ENCODE measurements at regions not wholly inside any gene's neighbourhood (a gene's known extent, or its start where the extent isn't known, plus 50 kb on each side); places are given as distances from the start of the nearest gene placed in this dataset.
A peak's percentile ranks its signal among the peaks of the same experiment; 100 is the strongest.

GRCh38 chr9:93809204-93809940 is 145.8 kb downstream of the BARX1 start:
- Histone ChIP-seq H3K4me3 (no peak overlapping the region), H3K9me3 (replicated peaks; ENCODE audit: control insufficient read depth, insufficient read depth, low read depth, low read length) (no peaks in the 10 kb centered on the region), H3K27ac (ENCODE audit: extremely low read depth, low read depth, low read length) (peak overlapping the region; percentile 30), H3K36me3 (ENCODE audit: control insufficient read depth, insufficient read depth, low read length) (no peaks in the 10 kb centered on the region), H3K4me2 (ENCODE audit: insufficient read depth, low read length) (peak overlapping the region; percentile 56; the same call in 1 of the 2 replicates), H3K9me1 (ENCODE audit: control insufficient read depth, insufficient read depth, low read length) (no peaks in the 10 kb centered on the region), H4K20me1 (replicated peaks; ENCODE audit: control insufficient read depth, insufficient read depth, low read length) (no peaks in the 10 kb centered on the region), H3K9ac (ENCODE audit: insufficient read depth in 1 of 2, low read depth in 2 of 2, low read length in 2 of 2) (peak overlapping the region in 1 of 2 experiments; percentile 78; a peak in 2 of 4 replicates), H2AFZ (ENCODE audit: low read depth, low read length) (no peak overlapping the region), H3K79me2 (ENCODE audit: control insufficient read depth, insufficient read depth, low read length) (no peaks in the 10 kb centered on the region), H3K4me1 (replicated peaks in 1 of 2; ENCODE audit: control insufficient read depth in 2 of 2, insufficient read depth in 2 of 2, low read length in 2 of 2) (peaks cover 6 to 34% of the 10 kb centered on the region in 2 experiments; a peak in 4 of 5 replicates), H3K27me3 (ENCODE audit: control insufficient read depth in 2 of 2, insufficient read depth in 2 of 2, low read length in 2 of 2) (no peaks in the 10 kb centered on the region; a peak in 2 of 5 replicates)
- TF ChIP-seq RBM25 (IDR thresholded peaks at IDR 0.05; ENCODE audit: low read depth, low read length, severe bottlenecking) (peak; percentile 59), BCOR (IDR thresholded peaks at IDR 0.05) (peak; percentile 51; the same call in 1 of the 2 replicates), RBBP5 (IDR thresholded peaks at IDR 0.05; ENCODE audit: borderline replicate concordance, insufficient read depth, low read length, poor library complexity, severe bottlenecking) (no peak), MTA1 (IDR thresholded peaks at IDR 0.05; ENCODE audit: borderline replicate concordance) (no peak), MITF (IDR thresholded peaks at IDR 0.05) (no peak), ZBTB9 (CRISPR knock-in tag; IDR thresholded peaks at IDR 0.05) (no peak), HNRNPK (IDR thresholded peaks at IDR 0.05; ENCODE audit: low read depth, low read length, poor library complexity, severe bottlenecking) (no peak), GTF3C2 (IDR thresholded peaks at IDR 0.05; ENCODE audit: borderline replicate concordance, extremely low read depth, insufficient read length) (no peak), FOXJ3 (CRISPR knock-in tag; IDR thresholded peaks at IDR 0.05) (no peak), KAT2B (IDR thresholded peaks at IDR 0.05; ENCODE audit: low read depth, low read length) (no peak), KDM1A (IDR thresholded peaks at IDR 0.05) (0 out of 4 replicates have a peak, but pooled peaks of 1 of the 2 experiments have one; percentile 44)
- no peak for ATAC-seq
- in situ Hi-C loops (cut with MboI) (no loop called here), intact Hi-C loops (cut with micrococcal nuclease) (no loop called here)
- WGBS (ENCODE audit: insufficient coverage, low coverage, missing lambda C conversion rate), result 32% methylated on average over 9 of the region's 12 CpGs
- BruUV-seq (replicated peaks), result no TSS peak
- CTCF ChIA-PET (ENCODE audit: low intra/inter-chr PET ratio), result no interaction called here
- FAIRE-seq, result no peak
- POLR2A ChIA-PET, result interaction anchor here (0.6 to 1.6 kb wide), 4 partner anchors 11 to 133 kb away, joined by 3 to 8 read pairs (median 4); no protein-coding TSS in a partner anchor
- no peak for DNase-seq (ENCODE audit: extremely low read depth in 1 of 4, low spot score in 3 of 4)
